DND-41 (cell line): ENCODE measurements at regions not wholly inside any gene's neighbourhood (a gene's known extent, or its start where the extent isn't known, plus 50 kb on each side); places are given as distances from the start of the nearest gene placed in this dataset.

Experiments used
- CTCF ChIP-seq: IDR thresholded peaks from 2 replicates; pipeline ENCODE4 v1.5.1; 2012; ENCODE audit warnings: borderline replicate concordance, low read length, moderate library complexity, mild to moderate bottlenecking; ENCODE audit not compliant: poor library complexity, severe bottlenecking; ENCODE audit errors: extremely low read depth
- EZH2 ChIP-seq: IDR thresholded peaks from 3 replicates; pipeline ENCODE4 v1.6.1; 2012; ENCODE audit warnings: borderline replicate concordance, low read depth, mild to moderate bottlenecking, moderate library complexity, low read length, inconsistent platforms; ENCODE audit not compliant: severe bottlenecking

DNA sequence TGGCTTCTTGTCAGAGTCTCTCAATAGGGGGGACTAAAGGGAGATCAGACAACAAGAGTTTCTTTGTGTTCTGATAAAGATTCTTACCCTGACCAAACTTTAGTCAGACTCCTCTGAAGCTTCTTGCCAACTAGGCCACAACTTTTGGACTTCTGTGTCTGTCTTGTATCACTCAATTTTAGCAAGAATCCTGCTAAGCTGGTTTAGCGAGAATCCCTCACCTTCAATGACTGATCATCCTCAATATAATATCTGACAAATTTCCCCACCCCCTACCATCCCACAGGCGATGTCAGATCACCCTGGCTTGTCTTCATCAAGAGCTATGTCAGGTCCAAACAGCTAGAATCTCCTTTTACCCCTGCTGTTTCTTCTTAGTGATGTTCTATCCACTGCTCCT lies 215.2 kb downstream of the RASSF9 start:
- no peak for TF ChIP-seq CTCF
- TF ChIP-seq EZH2: no peak
